ENCODE measurements at regions not wholly inside any gene's neighbourhood (a gene's known extent, or its start where the extent isn't known, plus 50 kb on each side); places are given as distances from the start of the nearest gene placed in this dataset.

- ChIA-PET POLR2A (no interaction called here), CTCF (ENCODE audit: low intra/inter-chr PET ratio) (no interaction called here)
- Histone ChIP-seq H3K4me1 (replicated peaks in 1 of 2; ENCODE audit: control insufficient read depth in 2 of 2, insufficient read depth in 2 of 2, low read length in 2 of 2) (peaks cover 0 to 15% of the 10 kb centered on the region in 2 experiments; a peak in 2 of 5 replicates), H3K4me3 (no peak overlapping the region), H3K9me1 (ENCODE audit: control insufficient read depth, insufficient read depth, low read length) (no peaks in the 10 kb centered on the region), H3K27me3 (ENCODE audit: control insufficient read depth in 2 of 2, insufficient read depth in 2 of 2, low read length in 2 of 2) (peaks cover 0 to 63% of the 10 kb centered on the region in 2 experiments; a peak in 3 of 5 replicates), H3K36me3 (ENCODE audit: control insufficient read depth, insufficient read depth, low read length) (no peaks in the 10 kb centered on the region), H3K9ac (ENCODE audit: insufficient read depth in 1 of 2, low read depth in 2 of 2, low read length in 2 of 2) (no peak overlapping the region), H3K79me2 (ENCODE audit: control insufficient read depth, insufficient read depth, low read length) (no peaks in the 10 kb centered on the region), H3K4me2 (ENCODE audit: insufficient read depth, low read length) (no peak overlapping the region), H4K20me1 (replicated peaks; ENCODE audit: control insufficient read depth, insufficient read depth, low read length) (0 out of 2 replicates have a peak, but pooled peaks cover 2% of the 10 kb centered on the region), H2AFZ (ENCODE audit: low read depth, low read length) (no peak overlapping the region), H3K27ac (ENCODE audit: extremely low read depth, low read depth, low read length) (no peak overlapping the region), H3K9me3 (replicated peaks; ENCODE audit: control insufficient read depth, insufficient read depth, low read depth, low read length) (no peaks in the 10 kb centered on the region)
- DNase-seq (ENCODE audit: extremely low read depth in 1 of 4, low spot score in 3 of 4) (peak in 3 of 4 experiments; percentile 7 to 53 (median 44)), FAIRE-seq (no peak), ATAC-seq (peak; percentile 39; the same call in 1 of the 3 replicates)
- intact Hi-C loops (cut with micrococcal nuclease) (no loop called here), in situ Hi-C loops (cut with MboI) (no loop called here)
- TF ChIP-seq RFX1 (IDR thresholded peaks at IDR 0.05) (peak; percentile 64; the same call in 1 of the 2 replicates), ZNF778 (CRISPR knock-in tag; IDR thresholded peaks at IDR 0.05) (no peak)
- BruUV-seq (replicated peaks), result no TSS peak
- 9% methylated on average over 42 of the region's 53 CpGs for WGBS (ENCODE audit: insufficient coverage, low coverage, missing lambda C conversion rate)
Observed at GRCh38 chr4:3871181-3871852, 105.1 kb downstream of the ADRA2C start.

- CTCF ChIA-PET (ENCODE audit: low intra/inter-chr PET ratio), result no interaction called here
- FAIRE-seq, result no peak
- in situ Hi-C loops (cut with MboI), result no loop called here
- Histone ChIP-seq H3K9ac (ENCODE audit: insufficient read depth in 1 of 2, low read depth in 2 of 2, low read length in 2 of 2) (no peak overlapping the region), H4K20me1 (replicated peaks; ENCODE audit: control insufficient read depth, insufficient read depth, low read length) (0 out of 2 replicates have a peak, but pooled peaks cover 2% of the 10 kb centered on the region), H3K4me2 (ENCODE audit: insufficient read depth, low read length) (no peak overlapping the region), H3K4me3 (no peak overlapping the region), H2AFZ (ENCODE audit: low read depth, low read length) (no peak overlapping the region), H3K9me3 (replicated peaks; ENCODE audit: control insufficient read depth, insufficient read depth, low read depth, low read length) (no peaks in the 10 kb centered on the region), H3K79me2 (ENCODE audit: control insufficient read depth, insufficient read depth, low read length) (no peaks in the 10 kb centered on the region), H3K36me3 (ENCODE audit: control insufficient read depth, insufficient read depth, low read length) (no peaks in the 10 kb centered on the region), H3K9me1 (ENCODE audit: control insufficient read depth, insufficient read depth, low read length) (no peaks in the 10 kb centered on the region), H3K27me3 (ENCODE audit: control insufficient read depth in 2 of 2, insufficient read depth in 2 of 2, low read length in 2 of 2) (peaks cover 0 to 54% of the 10 kb centered on the region in 2 experiments; a peak in 3 of 5 replicates), H3K4me1 (replicated peaks in 1 of 2; ENCODE audit: control insufficient read depth in 2 of 2, insufficient read depth in 2 of 2, low read length in 2 of 2) (peaks cover 0 to 15% of the 10 kb centered on the region in 2 experiments; a peak in 2 of 5 replicates), H3K27ac (ENCODE audit: extremely low read depth, low read depth, low read length) (no peak overlapping the region)
- ATAC-seq, result no peak
- 19% methylated on average over 32 of the region's 59 CpGs for WGBS (ENCODE audit: insufficient coverage, low coverage, missing lambda C conversion rate)
- no TSS peak for BruUV-seq (replicated peaks)
- TF ChIP-seq ZKSCAN1 (IDR thresholded peaks at IDR 0.05; ENCODE audit: low read depth, low read length), result peak; percentile 75
- no peak for TF ChIP-seq ZNF76 (CRISPR knock-in tag; IDR thresholded peaks at IDR 0.05; ENCODE audit: borderline replicate concordance)
- no peak for DNase-seq (ENCODE audit: extremely low read depth in 1 of 4, low spot score in 3 of 4)
- POLR2A ChIA-PET, result no interaction called here
- intact Hi-C loops (cut with micrococcal nuclease), result no loop called here
Observed at GRCh38 chr4:3871881-3872833, 106.0 kb downstream of the ADRA2C start.

Measured in K562 (cell line).